ENCODE measurements at regions not wholly inside any gene's neighbourhood (a gene's known extent, or its start where the extent isn't known, plus 50 kb on each side); places are given as distances from the start of the nearest gene placed in this dataset.

DNA sequence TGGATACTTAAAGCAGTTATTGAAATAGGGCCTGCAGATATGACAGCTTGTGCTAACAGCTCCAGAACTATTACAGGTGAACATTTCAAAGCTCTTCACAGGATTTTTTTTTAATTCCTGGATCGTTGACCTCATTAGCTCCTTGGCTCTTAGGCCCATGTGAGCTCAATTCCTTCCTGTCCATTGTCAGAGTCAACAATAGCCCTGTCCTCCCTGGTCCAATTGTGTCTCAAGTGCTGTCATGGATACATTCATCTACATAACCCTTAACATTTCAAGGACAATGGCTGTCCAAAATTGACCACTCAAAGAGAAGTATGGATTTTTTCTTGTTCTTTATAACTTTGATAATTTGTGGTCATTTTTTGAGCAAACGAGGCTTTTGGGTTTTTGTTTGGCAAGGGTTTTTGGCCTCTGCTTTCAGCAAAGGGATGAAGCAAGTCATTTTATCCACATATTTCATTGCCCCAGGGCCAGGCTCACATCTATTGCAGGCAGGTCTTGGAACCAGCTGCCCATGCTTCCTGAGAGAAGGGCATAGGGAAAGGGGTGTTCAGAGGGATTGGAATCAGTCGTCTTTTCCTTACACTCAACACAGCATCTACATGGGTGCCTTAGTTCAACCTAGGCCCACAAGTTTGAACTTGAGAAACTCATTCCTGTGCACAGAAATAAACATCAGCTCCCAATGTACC, 282.1 kb downstream of the TPBG start:
- TF ChIP-seq, protein P1, sequence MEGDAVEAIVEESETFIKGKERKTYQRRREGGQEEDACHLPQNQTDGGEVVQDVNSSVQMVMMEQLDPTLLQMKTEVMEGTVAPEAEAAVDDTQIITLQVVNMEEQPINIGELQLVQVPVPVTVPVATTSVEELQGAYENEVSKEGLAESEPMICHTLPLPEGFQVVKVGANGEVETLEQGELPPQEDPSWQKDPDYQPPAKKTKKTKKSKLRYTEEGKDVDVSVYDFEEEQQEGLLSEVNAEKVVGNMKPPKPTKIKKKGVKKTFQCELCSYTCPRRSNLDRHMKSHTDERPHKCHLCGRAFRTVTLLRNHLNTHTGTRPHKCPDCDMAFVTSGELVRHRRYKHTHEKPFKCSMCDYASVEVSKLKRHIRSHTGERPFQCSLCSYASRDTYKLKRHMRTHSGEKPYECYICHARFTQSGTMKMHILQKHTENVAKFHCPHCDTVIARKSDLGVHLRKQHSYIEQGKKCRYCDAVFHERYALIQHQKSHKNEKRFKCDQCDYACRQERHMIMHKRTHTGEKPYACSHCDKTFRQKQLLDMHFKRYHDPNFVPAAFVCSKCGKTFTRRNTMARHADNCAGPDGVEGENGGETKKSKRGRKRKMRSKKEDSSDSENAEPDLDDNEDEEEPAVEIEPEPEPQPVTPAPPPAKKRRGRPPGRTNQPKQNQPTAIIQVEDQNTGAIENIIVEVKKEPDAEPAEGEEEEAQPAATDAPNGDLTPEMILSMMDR (conservative IDR thresholded peaks at IDR 0.05) = no peak
- no peak for TF ChIP-seq ZFX (IDR thresholded peaks at IDR 0.05)

Data from C4-2B (cell line).